HepG2 (cell line): ENCODE measurements at regions not wholly inside any gene's neighbourhood (a gene's known extent, or its start where the extent isn't known, plus 50 kb on each side); places are given as distances from the start of the nearest gene placed in this dataset.

Source experiments
- CTCF ChIP-seq: sonication (generic); formaldehyde crosslinking; IDR thresholded peaks from 2 replicates; pipeline ENCODE4 v1.5.0; 2020; ENCODE audit warnings: mild to moderate bottlenecking, missing genetic modification reagents, moderate library complexity
- GTF2F1 ChIP-seq: fragments of 150-350 bp; IDR thresholded peaks from 2 replicates; pipeline ENCODE4 v1.6.1; 2014; ENCODE audit warnings: low read length
- MAX ChIP-seq: IDR thresholded peaks from 2 replicates; pipeline ENCODE4 v1.6.1; 2012; ENCODE audit warnings: inconsistent platforms
- PREB ChIP-seq: sonication (generic); formaldehyde crosslinking; IDR thresholded peaks from 2 replicates; pipeline ENCODE4 v1.4.0; 2020; ENCODE audit warnings: missing genetic modification reagents
- ZNF317 ChIP-seq: sonication (generic); formaldehyde crosslinking; IDR thresholded peaks from 2 replicates; pipeline ENCODE4 v1.5.0; 2020; ENCODE audit warnings: mild to moderate bottlenecking, missing genetic modification reagents

- TF ChIP-seq ZNF317 (no peak), MAX (no peak), PREB (no peak), CTCF (no peak), GTF2F1 (no peak)
Observed at GRCh38 chr2:186910996-186911395, 62.0 kb upstream of the ZSWIM2 start.
